ENCODE measurements at regions not wholly inside any gene's neighbourhood (a gene's known extent, or its start where the extent isn't known, plus 50 kb on each side); places are given as distances from the start of the nearest gene placed in this dataset.

DNA sequence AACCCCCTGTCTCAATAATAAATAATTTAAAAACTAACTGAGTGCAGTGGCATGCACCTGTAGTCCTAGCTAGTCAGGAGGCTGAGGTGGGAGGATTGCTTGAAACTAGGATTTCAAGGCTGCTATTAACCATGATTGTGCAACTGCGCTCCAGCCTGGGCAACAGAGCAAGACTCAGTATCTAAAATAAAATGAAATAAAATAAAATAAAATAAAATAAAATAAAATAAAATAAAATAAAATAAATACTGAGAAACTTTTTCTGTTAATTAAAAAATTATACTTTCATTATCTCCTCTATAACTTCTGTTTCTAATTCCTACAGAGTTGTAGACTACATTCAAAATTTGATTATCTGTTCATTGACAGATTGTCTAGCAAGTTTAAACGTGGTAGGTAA lies 999.4 kb downstream of the ANKRD7 start:
- TF ChIP-seq CTCF (IDR thresholded peaks at IDR 0.05) (no peak), POLR2A (IDR thresholded peaks at IDR 0.05) (no peak), EP300 (IDR thresholded peaks at IDR 0.05) (no peak)

Data from tibial nerve (tissue), 4 donors.